Ishikawa (cell line): ENCODE measurements at regions not wholly inside any gene's neighbourhood (a gene's known extent, or its start where the extent isn't known, plus 50 kb on each side); places are given as distances from the start of the nearest gene placed in this dataset.

ENCODE experiments used
- CEBPB ChIP-seq: IDR thresholded peaks from 2 replicates; pipeline ENCODE4 v1.6.1; 2012
- CREB1 ChIP-seq: IDR thresholded peaks from 2 replicates; pipeline ENCODE4 v1.6.1; 2012; ENCODE audit warnings: low read depth
- EP300 ChIP-seq: IDR thresholded peaks from 2 replicates; pipeline ENCODE4 v1.6.1; 2012; ENCODE audit warnings: borderline replicate concordance
- FOXM1 ChIP-seq: IDR thresholded peaks from 2 replicates; pipeline ENCODE4 v1.6.1; 2012; ENCODE audit warnings: low read depth, borderline replicate concordance
- TCF12 ChIP-seq: IDR thresholded peaks from 2 replicates; pipeline ENCODE4 v1.6.1; 2012; ENCODE audit warnings: low read depth
- TEAD4 ChIP-seq: IDR thresholded peaks from 2 replicates; pipeline ENCODE4 v1.6.1; 2012
- USF1 ChIP-seq: IDR thresholded peaks from 2 replicates; pipeline ENCODE4 v1.6.1; 2012

DNA sequence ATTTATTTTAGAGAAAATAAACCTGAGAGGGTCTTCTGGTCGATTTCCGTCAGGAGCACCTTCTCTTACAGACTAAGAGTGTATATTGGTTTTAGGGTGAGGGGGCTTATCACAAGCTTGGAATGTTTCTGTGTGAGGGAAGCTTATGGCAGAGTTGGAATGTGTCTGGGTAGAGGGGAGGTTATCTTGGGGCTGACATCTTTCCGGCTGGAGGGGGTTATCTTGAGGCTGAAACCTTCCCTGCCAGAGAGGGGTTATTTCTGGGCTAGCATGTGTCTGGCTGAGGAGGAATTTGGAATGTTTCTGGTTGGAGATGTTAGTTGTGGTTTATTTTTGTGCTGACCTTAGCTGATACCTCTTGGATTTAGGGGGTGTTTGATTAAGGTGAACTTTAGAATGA, 1312.1 kb downstream of the ADGRL3 start:
- TF ChIP-seq TEAD4 (no peak), USF1 (no peak), TCF12 (no peak), EP300 (no peak), CEBPB (no peak), CREB1 (no peak), FOXM1 (no peak)
